HepG2 (cell line): ENCODE measurements at regions not wholly inside any gene's neighbourhood (a gene's known extent, or its start where the extent isn't known, plus 50 kb on each side); places are given as distances from the start of the nearest gene placed in this dataset.

ENCODE experiments used
- ATAC-seq: fragments of 200-7000 bp; cut with Tn5 transposase; 3 replicates; pipeline ENCODE4 v1.9.1; 2020; ENCODE audit warnings: mild to moderate bottlenecking, moderate library complexity
- BruUV-seq: library from RNA; stranded (reverse); fragments of 400-500 nt; replicated peaks from 2 replicates; lab custom pipeline; 2021; lab: Mats Ljungman, UMichigan
- CTCF ChIA-PET: fragments of 300-600 bp; formaldehyde crosslinking; extraction: SDS; loops from one replicate; lab custom pipeline; 2021; ENCODE audit warnings: low total read pairs, inconsistent platforms, low intra/inter-chr PET ratio; lab: Yijun Ruan, JAX
- POLR2A ChIA-PET: fragments of 350-600 bp; sonication (Branson Sonifier 250); formaldehyde crosslinking; loops from one replicate; lab custom pipeline; 2020; ENCODE audit warnings: antibody characterized with exemption, inconsistent platforms; lab: Yijun Ruan, JAX
- DNase-seq: peaks from one replicate; pipeline ENCODE4 v3.0.0-alpha.2; 2015; ENCODE audit warnings: low spot score
- FAIRE-seq: peaks from 3 replicates; lab custom pipeline; 2011; peaks lifted over from hg19 to GRCh38; lab: Jason Lieb, UNC
- H2AFZ ChIP-seq: one replicate; pipeline ENCODE4 v1.6.1; 2011; ENCODE audit warnings: low read length, inconsistent platforms
- H3K27ac ChIP-seq: fragments of 300-600 bp; 3 replicates; pipeline ENCODE4 v1.8.0; 2011; ENCODE audit warnings: mixed run types, mild to moderate bottlenecking, mixed read lengths, low read length, inconsistent platforms; ENCODE audit not compliant: insufficient read depth; ENCODE audit errors: extremely low read length
- H3K27me3 ChIP-seq, 2 experiments: fragments of 200-600 bp in 1 of 2; 2 replicates in 1 of 2; 3 replicates in 1 of 2; pipeline versions ENCODE4 v1.6.0 to v1.8.0; 2011; ENCODE audit warnings: low read length in 2 of 2, mild to moderate bottlenecking in 2 of 2, moderate library complexity in 2 of 2, inconsistent platforms in 1 of 2; ENCODE audit not compliant: insufficient read depth in 2 of 2, control insufficient read depth in 1 of 2
- H3K36me3 ChIP-seq, 2 experiments: fragments of 200-600 bp in 1 of 2; replicated peaks in 1 of 2; 2 replicates in 1 of 2; 3 replicates in 1 of 2; pipeline versions ENCODE4 v1.5.1 to v1.8.0; 2011; ENCODE audit warnings: low read length in 2 of 2, inconsistent platforms in 1 of 2; ENCODE audit not compliant: insufficient read depth in 2 of 2, control insufficient read depth in 1 of 2
- H3K4me1 ChIP-seq: 2 replicates; pipeline ENCODE4 v1.5.1; 2012; ENCODE audit warnings: low read length, inconsistent platforms; ENCODE audit not compliant: insufficient read depth
- H3K4me2 ChIP-seq: 2 replicates; pipeline ENCODE4 v1.6.0; 2011; ENCODE audit warnings: low read depth, low read length, inconsistent platforms
- H3K4me3 ChIP-seq, 3 experiments: fragments of 200-600 bp in 1 of 3; sonication (generic), shearing (Covaris generic) in 1 of 3; replicated peaks in 1 of 3; 2 replicates each; pipeline ENCODE4 v1.5.1; 2011 to 2016; ENCODE audit warnings: low read length in 3 of 3, inconsistent platforms in 2 of 3, low read depth in 2 of 3, mild to moderate bottlenecking in 2 of 3, control low read depth in 1 of 3, mixed read lengths in 1 of 3; ENCODE audit not compliant: insufficient read depth in 1 of 3
- H3K79me2 ChIP-seq: one replicate; pipeline ENCODE4 v1.6.1; 2011; ENCODE audit warnings: low read length, inconsistent platforms; ENCODE audit not compliant: insufficient read depth
- H3K9ac ChIP-seq: 2 replicates; pipeline ENCODE4 v1.6.0; 2011; ENCODE audit warnings: mild to moderate bottlenecking, low read depth, low read length, inconsistent platforms; ENCODE audit not compliant: insufficient read depth
- H3K9me3 ChIP-seq: 2 replicates; pipeline ENCODE4 v1.5.1; 2012; ENCODE audit warnings: mild to moderate bottlenecking, low read length
- H4K20me1 ChIP-seq: 2 replicates; pipeline ENCODE4 v1.6.0; 2011; ENCODE audit warnings: inconsistent platforms, mild to moderate bottlenecking, low read length, moderate library complexity; ENCODE audit not compliant: insufficient read depth
- EP300 ChIP-seq, 3 experiments: sonication (generic) in 1 of 3; formaldehyde crosslinking in 1 of 3; IDR thresholded peaks; 2 replicates each; pipeline versions ENCODE4 v1.5.1 to v1.6.1; 2011 to 2020; ENCODE audit warnings: low read depth in 2 of 3, low read length in 2 of 3, borderline replicate concordance in 1 of 3, improper control_type of control experiment in 1 of 3, mild to moderate bottlenecking in 1 of 3, missing genetic modification reagents in 1 of 3, moderate library complexity in 1 of 3
- FOXP1 ChIP-seq, 2 experiments: fragments of 450-650 bp in 1 of 2; IDR thresholded peaks; 2 replicates each; pipeline ENCODE4 v1.6.1; 2017 to 2018; ENCODE audit warnings: antibody characterized with exemption in 1 of 2
- GABPA ChIP-seq, 2 experiments: IDR thresholded peaks; 2 replicates each; pipeline ENCODE4 v1.6.1; 2011 to 2016; ENCODE audit warnings: low read depth in 2 of 2, low read length in 1 of 2, missing biosample characterization in 1 of 2, missing genetic modification characterization in 1 of 2
- GRHL1 ChIP-seq: sonication (generic); formaldehyde crosslinking; conservative IDR thresholded peaks from 2 replicates; pipeline ENCODE4 v1.8.0; 2022; ENCODE audit warnings: missing genetic modification reagents
- NFIB ChIP-seq: sonication (generic); formaldehyde crosslinking; IDR thresholded peaks from 2 replicates; pipeline ENCODE4 v1.9.0; 2021; ENCODE audit warnings: missing genetic modification reagents, mild to moderate bottlenecking, borderline replicate concordance
- NFKBIZ ChIP-seq: IDR thresholded peaks from 2 replicates; pipeline ENCODE4 v1.6.1; 2018; ENCODE audit warnings: missing genetic modification reagents, missing compliant biosample characterization
- SRY ChIP-seq: sonication (generic); formaldehyde crosslinking; IDR thresholded peaks from 2 replicates; pipeline ENCODE4 v1.8.0; 2022; ENCODE audit warnings: mild to moderate bottlenecking, missing genetic modification reagents
- ZBTB39 ChIP-seq: sonication (generic); formaldehyde crosslinking; IDR thresholded peaks from 2 replicates; pipeline ENCODE4 v1.5.0; 2020; ENCODE audit warnings: missing genetic modification reagents
- ZNF143 ChIP-seq: sonication (generic); formaldehyde crosslinking; IDR thresholded peaks from 2 replicates; pipeline ENCODE4 v1.4.0; 2020; ENCODE audit warnings: missing genetic modification reagents
- ZNF256 ChIP-seq: sonication (generic); formaldehyde crosslinking; conservative IDR thresholded peaks from 2 replicates; pipeline ENCODE4 v1.4.0; 2020; ENCODE audit warnings: missing genetic modification reagents
- ZNF709 ChIP-seq: sonication (generic); formaldehyde crosslinking; IDR thresholded peaks from 2 replicates; pipeline ENCODE4 v1.5.0; 2020; ENCODE audit warnings: mild to moderate bottlenecking, missing genetic modification reagents
- ZSCAN20 ChIP-seq: sonication (generic); formaldehyde crosslinking; IDR thresholded peaks from 2 replicates; pipeline ENCODE4 v1.4.0; 2020; ENCODE audit warnings: missing genetic modification reagents, mild to moderate bottlenecking, borderline replicate concordance
- WGBS: methylation state at CpG from one replicate; pipeline ENCODE4 v1.1.6; 2017; ENCODE audit warnings: low lambda C conversion rate; 5-methylcytosine and 5-hydroxymethylcytosine counted together
- in situ Hi-C: cut with HindIII; loops from 2 replicates; pipeline ENCODE4 v1.10.0; 2017; ENCODE audit warnings: low pct_unique_long_range_greater_than_20kb; ENCODE audit not compliant: extremely low pct_ligation_motif_present
- intact Hi-C: fragments of 100-400 bp; cut with micrococcal nuclease; formaldehyde crosslinking; loops from one replicate; pipeline ENCODE4 v1.10.0; 2022; ENCODE audit not compliant: unreplicated experiment
- TF ChIP-seq, protein P1 (sequence below): sonication (generic); formaldehyde crosslinking; conservative IDR thresholded peaks from 2 replicates; pipeline ENCODE4 v1.4.0; 2020; ENCODE audit warnings: missing genetic modification reagents

- no peak for TF ChIP-seq ZBTB39 (CRISPR knock-in tag)
- no peak for TF ChIP-seq NFIB (CRISPR knock-in tag)
- TF ChIP-seq NFKBIZ (CRISPR knock-in tag) = no peak
- TF ChIP-seq FOXP1 (IDR thresholded peaks at IDR 0.05) = no peak
- no peak for TF ChIP-seq FOXP1 (CRISPR knock-in tag; IDR thresholded peaks at IDR 0.05)
- no peak for TF ChIP-seq ZNF143 (CRISPR knock-in tag)
- TF ChIP-seq ZNF256 (CRISPR knock-in tag) = no peak
- no peak for TF ChIP-seq EP300 (IDR thresholded peaks at IDR 0.05; ENCODE audit: low read depth in 2 of 2, low read length in 2 of 2)
- no peak for TF ChIP-seq EP300 (CRISPR knock-in tag; IDR thresholded peaks at IDR 0.05; ENCODE audit: borderline replicate concordance)
- no peak for TF ChIP-seq ZNF709 (CRISPR knock-in tag)
- TF ChIP-seq ZSCAN20 (CRISPR knock-in tag) = no peak
- TF ChIP-seq, protein P1, sequence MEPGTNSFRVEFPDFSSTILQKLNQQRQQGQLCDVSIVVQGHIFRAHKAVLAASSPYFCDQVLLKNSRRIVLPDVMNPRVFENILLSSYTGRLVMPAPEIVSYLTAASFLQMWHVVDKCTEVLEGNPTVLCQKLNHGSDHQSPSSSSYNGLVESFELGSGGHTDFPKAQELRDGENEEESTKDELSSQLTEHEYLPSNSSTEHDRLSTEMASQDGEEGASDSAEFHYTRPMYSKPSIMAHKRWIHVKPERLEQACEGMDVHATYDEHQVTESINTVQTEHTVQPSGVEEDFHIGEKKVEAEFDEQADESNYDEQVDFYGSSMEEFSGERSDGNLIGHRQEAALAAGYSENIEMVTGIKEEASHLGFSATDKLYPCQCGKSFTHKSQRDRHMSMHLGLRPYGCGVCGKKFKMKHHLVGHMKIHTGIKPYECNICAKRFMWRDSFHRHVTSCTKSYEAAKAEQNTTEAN = no peak
- TF ChIP-seq GABPA (IDR thresholded peaks at IDR 0.05; ENCODE audit: low read depth, low read length) = no peak
- no peak for TF ChIP-seq GABPA (CRISPR knock-in tag; IDR thresholded peaks at IDR 0.05; ENCODE audit: low read depth)
- no peak for TF ChIP-seq GRHL1 (CRISPR knock-in tag)
- TF ChIP-seq SRY (CRISPR knock-in tag) = no peak
- DNase-seq (no peak), ATAC-seq (no peak), FAIRE-seq (no peak)
- H3K4me2 ChIP-seq = no peak overlapping the region
- no peaks in the 10 kb centered on the region for H3K79me2 ChIP-seq
- H3K4me3 ChIP-seq = no peak overlapping the region
- no peaks in the 10 kb centered on the region for H3K9me3 ChIP-seq
- H2AFZ ChIP-seq = no peak overlapping the region
- no peaks in the 10 kb centered on the region for H3K36me3 ChIP-seq
- no peak overlapping the region for H3K27ac ChIP-seq
- no peaks in the 10 kb centered on the region for H3K27me3 ChIP-seq
- ChIA-PET POLR2A (no interaction called here), CTCF (no interaction called here)
- H3K9ac ChIP-seq = no peak overlapping the region
- intact Hi-C loops = no loop called here
- WGBS = 1% methylated on average over 3 of the region's 3 CpGs
- no TSS peak for BruUV-seq
- no peaks in the 10 kb centered on the region for H4K20me1 ChIP-seq
- in situ Hi-C loops = no loop called here
- no peaks in the 10 kb centered on the region for H3K4me1 ChIP-seq
Measured at GRCh38 chr6:91716361-91716760, 1129.5 kb upstream of the MAP3K7 start.
